ENCODE measurements at regions not wholly inside any gene's neighbourhood (a gene's known extent, or its start where the extent isn't known, plus 50 kb on each side); places are given as distances from the start of the nearest gene placed in this dataset.

GRCh38 chr2:52404866-52405265 is 1362.7 kb upstream of the CHAC2 start:
- no peak for DNase-seq (ENCODE audit: low spot score in 2 of 2)
- 52 to 61% methylated on average over 3 of the region's 3 CpGs for WGBS, 2 donors
- TF ChIP-seq CTCF (IDR thresholded peaks at IDR 0.05) (no peak), POLR2A (IDR thresholded peaks at IDR 0.05) (no peak)

GRCh38 chr2:52404046-52404445 is 1363.6 kb upstream of the CHAC2 start:
- no peak overlapping the region for H3K4me3 ChIP-seq (ENCODE audit: low read depth, poor library complexity, severe bottlenecking)
- no peak for TF ChIP-seq POLR2A (IDR thresholded peaks at IDR 0.05)
- no peak for TF ChIP-seq CTCF (IDR thresholded peaks at IDR 0.05)
- 90% methylated on average over 4 of the region's 4 CpGs for WGBS, 2 donors
- intact Hi-C loops (cut with DNase I; ENCODE audit: low total_unique reads): no loop called here
- DNase-seq (ENCODE audit: low spot score in 2 of 2): no peak

More at GRCh38 chr2:52404866-52405265, 1362.7 kb upstream of the CHAC2 start:
- H3K4me3 ChIP-seq (ENCODE audit: low read depth, poor library complexity, severe bottlenecking): no peak overlapping the region
- intact Hi-C loops (cut with DNase I; ENCODE audit: low total_unique reads): no loop called here

- no peak overlapping the region for H3K4me3 ChIP-seq (ENCODE audit: low read depth, poor library complexity, severe bottlenecking)
- intact Hi-C loops (cut with DNase I; ENCODE audit: low total_unique reads): no loop called here
- 66 to 77% methylated on average over 6 of the region's 6 CpGs for WGBS, 2 donors
- DNase-seq (ENCODE audit: low spot score in 2 of 2): no peak
- TF ChIP-seq CTCF (IDR thresholded peaks at IDR 0.05) (no peak), POLR2A (IDR thresholded peaks at IDR 0.05) (no peak)
Observed at GRCh38 chr2:52402128-52402527, 1365.5 kb upstream of the CHAC2 start.

- WGBS, 2 donors: 68 to 69% methylated on average over 1 of the region's 1 CpG
- TF ChIP-seq POLR2A (IDR thresholded peaks at IDR 0.05) (no peak), CTCF (IDR thresholded peaks at IDR 0.05) (no peak)
- intact Hi-C loops (cut with DNase I; ENCODE audit: low total_unique reads): no loop called here
- no peak for DNase-seq (ENCODE audit: low spot score in 2 of 2)
- H3K4me3 ChIP-seq (ENCODE audit: low read depth, poor library complexity, severe bottlenecking): no peak overlapping the region
Observed at GRCh38 chr2:52396836-52397235, 1364.9 kb upstream of the NRXN1 start.

GRCh38 chr2:52395912-52396311 is 1364.0 kb upstream of the NRXN1 start:
- WGBS, 2 donors: 43 to 54% methylated on average over 1 of the region's 1 CpG
- no peak for TF ChIP-seq CTCF (IDR thresholded peaks at IDR 0.05)
- TF ChIP-seq POLR2A (IDR thresholded peaks at IDR 0.05): no peak
- intact Hi-C loops (cut with DNase I; ENCODE audit: low total_unique reads): no loop called here
- no peak for DNase-seq (ENCODE audit: low spot score in 2 of 2)
- H3K4me3 ChIP-seq (ENCODE audit: low read depth, poor library complexity, severe bottlenecking): no peak overlapping the region

GRCh38 chr2:52391621-52392020 is 1359.7 kb upstream of the NRXN1 start:
- TF ChIP-seq POLR2A (IDR thresholded peaks at IDR 0.05): no peak
- no peak for TF ChIP-seq CTCF (IDR thresholded peaks at IDR 0.05)
- no peak overlapping the region for H3K4me3 ChIP-seq (ENCODE audit: low read depth, poor library complexity, severe bottlenecking)
- intact Hi-C loops (cut with DNase I; ENCODE audit: low total_unique reads): no loop called here
- DNase-seq (ENCODE audit: low spot score in 2 of 2): no peak
- WGBS, 2 donors: 32 to 35% methylated on average over 1 of the region's 1 CpG

Measured in lower leg skin (tissue), 4 donors.